ENCODE measurements at regions not wholly inside any gene's neighbourhood (a gene's known extent, or its start where the extent isn't known, plus 50 kb on each side); places are given as distances from the start of the nearest gene placed in this dataset.

DNA sequence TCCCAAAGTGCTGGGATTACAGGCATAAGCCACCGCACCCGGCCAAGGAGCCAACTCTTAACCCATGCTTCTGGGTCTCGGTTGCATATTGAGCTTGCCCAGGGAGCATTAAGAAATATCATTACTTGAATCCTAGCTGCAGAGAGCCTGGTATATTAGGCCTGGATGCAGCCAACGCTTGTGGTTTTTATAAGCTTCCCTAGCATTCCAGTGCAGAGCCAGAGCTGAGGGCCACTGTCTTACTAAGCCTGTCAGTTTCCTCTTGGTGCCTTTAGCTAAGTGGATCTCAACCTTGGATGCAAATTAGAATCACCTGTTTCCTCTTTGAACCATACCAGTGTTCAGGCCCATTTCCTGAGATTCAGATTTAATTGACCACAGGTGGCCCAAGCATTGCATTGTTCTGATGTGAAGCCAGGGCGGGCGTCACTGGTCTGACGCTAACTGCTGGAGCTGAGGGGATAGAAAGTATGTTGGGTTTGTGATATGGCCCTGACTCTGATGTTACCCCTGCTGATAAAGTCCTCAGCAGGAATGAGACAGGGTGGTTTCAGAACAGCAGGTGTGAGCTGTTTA, 76.3 kb downstream of the BTBD3 start:
- TF ChIP-seq CTCF (IDR thresholded peaks at IDR 0.05) (no peak), POLR2A (IDR thresholded peaks at IDR 0.05) (no peak)

Measured in lower leg skin (tissue), 3 donors.